GM13977 (cell line): ENCODE measurements at regions not wholly inside any gene's neighbourhood (a gene's known extent, or its start where the extent isn't known, plus 50 kb on each side); places are given as distances from the start of the nearest gene placed in this dataset.

Source experiments
- DNase-seq: peaks from one replicate; pipeline ENCODE4 v3.0.0; 2012; ENCODE audit warnings: low spot score
- in situ Hi-C: fragments of 300-500 bp; cut with MboI; formaldehyde crosslinking; loops from one replicate; pipeline ENCODE4 v1.12.0; 2022; ENCODE audit warnings: low sequenced_read_pairs, low pct_unique_long_range_greater_than_20kb, mixed read lengths, inconsistent platforms; ENCODE audit not compliant: unreplicated experiment
- TF ChIP-seq, protein P1 (sequence below): IDR thresholded peaks from 2 replicates; pipeline ENCODE4 v1.5.1; 2012; ENCODE audit warnings: mild to moderate bottlenecking, control low read depth; ENCODE audit not compliant: insufficient read depth; ENCODE audit errors: extremely low read depth, missing control alignments

DNA sequence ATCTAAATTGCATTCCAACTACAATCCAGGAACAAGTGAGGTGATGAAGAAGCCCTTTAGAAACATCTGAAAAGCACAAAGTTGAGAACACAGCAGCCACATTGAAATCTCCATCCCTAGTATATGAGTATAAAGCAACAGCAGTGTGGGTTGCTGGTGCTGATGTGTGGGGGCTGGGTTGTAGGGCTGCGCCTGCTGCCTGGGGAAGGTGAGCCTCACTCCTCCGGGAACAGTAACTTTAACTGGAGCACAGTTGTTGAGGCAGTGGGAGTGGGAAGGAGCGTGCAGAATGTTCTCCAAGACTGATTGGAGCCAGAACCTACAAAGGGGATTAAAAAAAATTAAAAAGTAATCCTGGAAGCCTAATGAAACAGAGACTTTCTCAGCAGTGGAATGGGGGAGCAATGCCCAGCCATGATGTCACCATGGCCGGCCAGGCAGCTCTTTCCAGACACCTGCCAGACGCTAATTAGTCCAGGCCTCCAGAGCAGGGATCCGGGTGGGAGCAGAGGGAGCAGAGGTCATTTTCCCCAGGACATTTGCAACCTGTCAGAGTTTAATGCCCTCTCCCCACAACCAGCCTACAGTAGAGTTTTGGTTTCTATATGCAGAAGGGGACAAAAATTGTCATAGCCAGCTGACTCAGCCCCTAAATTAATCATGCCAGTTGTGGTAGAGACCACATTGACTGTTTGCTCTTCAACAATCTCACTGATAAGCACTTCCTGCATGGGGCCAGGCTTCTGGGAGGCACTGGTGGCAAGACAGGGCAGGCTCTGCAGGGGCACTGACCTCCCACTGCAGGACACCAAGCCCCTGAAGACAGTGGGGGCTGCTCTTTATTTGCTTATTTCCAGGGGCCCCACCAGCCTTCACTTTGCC lies 133.0 kb upstream of the ZNF32 start:
- in situ Hi-C loops, result no loop called here
- no peak for DNase-seq
- TF ChIP-seq, protein P1, sequence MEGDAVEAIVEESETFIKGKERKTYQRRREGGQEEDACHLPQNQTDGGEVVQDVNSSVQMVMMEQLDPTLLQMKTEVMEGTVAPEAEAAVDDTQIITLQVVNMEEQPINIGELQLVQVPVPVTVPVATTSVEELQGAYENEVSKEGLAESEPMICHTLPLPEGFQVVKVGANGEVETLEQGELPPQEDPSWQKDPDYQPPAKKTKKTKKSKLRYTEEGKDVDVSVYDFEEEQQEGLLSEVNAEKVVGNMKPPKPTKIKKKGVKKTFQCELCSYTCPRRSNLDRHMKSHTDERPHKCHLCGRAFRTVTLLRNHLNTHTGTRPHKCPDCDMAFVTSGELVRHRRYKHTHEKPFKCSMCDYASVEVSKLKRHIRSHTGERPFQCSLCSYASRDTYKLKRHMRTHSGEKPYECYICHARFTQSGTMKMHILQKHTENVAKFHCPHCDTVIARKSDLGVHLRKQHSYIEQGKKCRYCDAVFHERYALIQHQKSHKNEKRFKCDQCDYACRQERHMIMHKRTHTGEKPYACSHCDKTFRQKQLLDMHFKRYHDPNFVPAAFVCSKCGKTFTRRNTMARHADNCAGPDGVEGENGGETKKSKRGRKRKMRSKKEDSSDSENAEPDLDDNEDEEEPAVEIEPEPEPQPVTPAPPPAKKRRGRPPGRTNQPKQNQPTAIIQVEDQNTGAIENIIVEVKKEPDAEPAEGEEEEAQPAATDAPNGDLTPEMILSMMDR, result no peak

DNA sequence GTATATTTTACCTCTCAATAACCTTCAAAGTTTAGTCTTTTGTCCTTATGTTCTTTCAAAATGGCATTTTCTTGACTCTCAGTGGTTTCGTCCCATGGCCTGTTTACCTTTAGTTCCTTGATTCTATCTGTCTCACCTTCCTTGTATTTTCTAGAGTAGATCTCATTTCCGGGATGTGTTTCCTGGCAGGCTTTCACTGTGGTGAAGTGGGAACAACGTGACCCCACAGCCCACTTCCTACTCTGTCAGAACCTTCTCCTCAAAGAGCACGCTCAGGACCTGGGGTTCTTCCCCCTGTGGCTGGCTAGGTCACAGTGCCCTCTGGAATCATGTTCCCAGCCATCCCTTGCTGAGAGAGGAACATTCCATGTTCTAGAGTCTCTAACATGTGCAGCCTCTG lies 129.9 kb upstream of the ZNF32 start:
- TF ChIP-seq, protein P1, result no peak
- in situ Hi-C loops, result no loop called here
- no peak for DNase-seq

- DNase-seq, result no peak
- in situ Hi-C loops, result no loop called here
- TF ChIP-seq, protein P1, result no peak
Observed at GRCh38 chr10:43775384-43775783, 126.7 kb upstream of the ZNF32 start.

GRCh38 chr10:43774234-43774769 lies 125.6 kb upstream of the ZNF32 start:
- in situ Hi-C loops, result no loop called here
- DNase-seq, result no peak
- TF ChIP-seq, protein P1, result no peak

- TF ChIP-seq, protein P1, result no peak
- in situ Hi-C loops, result no loop called here
- DNase-seq, result no peak
Observed at GRCh38 chr10:43773736-43774135, 125.1 kb upstream of the ZNF32 start.

DNA sequence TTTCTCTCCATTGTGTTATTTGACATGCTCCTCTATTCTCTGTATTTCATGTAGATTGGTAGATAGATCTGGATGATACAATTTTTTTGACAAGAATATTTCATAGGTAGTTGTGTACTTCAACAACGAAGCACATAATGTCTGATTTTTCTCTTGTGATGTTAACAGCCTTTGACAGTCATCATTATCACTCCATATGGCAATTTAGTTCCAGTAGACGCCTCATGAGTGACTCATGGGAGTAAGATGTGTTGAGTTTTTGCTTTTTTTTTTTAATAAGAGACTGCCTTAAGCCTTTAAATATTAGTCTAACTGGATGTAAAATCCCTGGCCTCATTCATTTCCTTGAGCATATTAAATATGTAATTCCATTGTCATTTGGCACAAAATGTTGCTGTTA lies 123.5 kb upstream of the ZNF32 start:
- in situ Hi-C loops, result no loop called here
- DNase-seq, result no peak
- TF ChIP-seq, protein P1, result no peak
